ENCODE measurements at regions not wholly inside any gene's neighbourhood (a gene's known extent, or its start where the extent isn't known, plus 50 kb on each side); places are given as distances from the start of the nearest gene placed in this dataset.

- DNase-seq (ENCODE audit: extremely low read depth in 1 of 2, low read depth in 1 of 2) = no peak
These were observed 523.5 kb upstream of the ARGLU1 start for GRCh38 chr13:107091428-107091827.

GRCh38 chr13:107088061-107088460, 520.1 kb upstream of the ARGLU1 start:
- no peak for DNase-seq (ENCODE audit: extremely low read depth in 1 of 2, low read depth in 1 of 2)

GRCh38 chr13:107079423-107080049, 511.6 kb upstream of the ARGLU1 start:
- no peak for DNase-seq (ENCODE audit: extremely low read depth in 1 of 2, low read depth in 1 of 2)

GRCh38 chr13:107078229-107078765, 510.4 kb upstream of the ARGLU1 start:
- no peak for DNase-seq (ENCODE audit: extremely low read depth in 1 of 2, low read depth in 1 of 2)

GRCh38 chr13:107076801-107077200, 508.9 kb upstream of the ARGLU1 start:
- DNase-seq (ENCODE audit: extremely low read depth in 1 of 2, low read depth in 1 of 2) = no peak

- no peak for DNase-seq (ENCODE audit: extremely low read depth in 1 of 2, low read depth in 1 of 2)
These were observed 507.6 kb upstream of the ARGLU1 start for GRCh38 chr13:107075576-107075975.

- DNase-seq (ENCODE audit: extremely low read depth in 1 of 2, low read depth in 1 of 2) = no peak
These were observed 502.9 kb upstream of the ARGLU1 start for GRCh38 chr13:107070792-107071191.

- no peak for DNase-seq (ENCODE audit: extremely low read depth in 1 of 2, low read depth in 1 of 2)
These were observed 501.3 kb upstream of the ARGLU1 start for GRCh38 chr13:107069108-107069776.

GRCh38 chr13:107067381-107067780, 499.4 kb upstream of the ARGLU1 start:
- no peak for DNase-seq (ENCODE audit: extremely low read depth in 1 of 2, low read depth in 1 of 2)

- no peak for DNase-seq (ENCODE audit: extremely low read depth in 1 of 2, low read depth in 1 of 2)
These were observed 498.4 kb upstream of the ARGLU1 start for GRCh38 chr13:107066355-107066754.

- DNase-seq (ENCODE audit: extremely low read depth in 1 of 2, low read depth in 1 of 2) = no peak
These were observed 497.1 kb upstream of the ARGLU1 start for GRCh38 chr13:107065036-107065435.

- DNase-seq (ENCODE audit: extremely low read depth in 1 of 2, low read depth in 1 of 2) = no peak
These were observed 489.2 kb upstream of the ARGLU1 start for GRCh38 chr13:107057028-107057631.

GRCh38 chr13:107043021-107043956, 475.4 kb upstream of the ARGLU1 start:
- DNase-seq (ENCODE audit: extremely low read depth in 1 of 2, low read depth in 1 of 2) = no peak

GRCh38 chr13:107035778-107036177, 467.8 kb upstream of the ARGLU1 start:
- DNase-seq (ENCODE audit: extremely low read depth in 1 of 2, low read depth in 1 of 2) = no peak

- no peak for DNase-seq (ENCODE audit: extremely low read depth in 1 of 2, low read depth in 1 of 2)
These were observed 467.2 kb upstream of the ARGLU1 start for GRCh38 chr13:107035186-107035585.

GRCh38 chr13:107034236-107034872, 466.4 kb upstream of the ARGLU1 start:
- DNase-seq (ENCODE audit: extremely low read depth in 1 of 2, low read depth in 1 of 2) = no peak

- no peak for DNase-seq (ENCODE audit: extremely low read depth in 1 of 2, low read depth in 1 of 2)
These were observed 463.8 kb upstream of the ARGLU1 start for GRCh38 chr13:107031716-107032115.

GRCh38 chr13:107028751-107029150, 460.8 kb upstream of the ARGLU1 start:
- DNase-seq (ENCODE audit: extremely low read depth in 1 of 2, low read depth in 1 of 2) = no peak

GRCh38 chr13:107025991-107026390, 458.1 kb upstream of the ARGLU1 start:
- DNase-seq (ENCODE audit: extremely low read depth in 1 of 2, low read depth in 1 of 2) = no peak

GRCh38 chr13:107023335-107023734, 455.4 kb upstream of the ARGLU1 start:
- DNase-seq (ENCODE audit: extremely low read depth in 1 of 2, low read depth in 1 of 2) = no peak
